IMR-90 (cell line): ENCODE measurements at regions not wholly inside any gene's neighbourhood (a gene's known extent, or its start where the extent isn't known, plus 50 kb on each side); places are given as distances from the start of the nearest gene placed in this dataset.
"Not testable (repeated sequence)": the region's sequence is repeated elsewhere in the genome, so short reads cannot be mapped to it uniquely, and the experiment has no call there.

ENCODE experiments used
- CEBPB ChIP-seq: IDR thresholded peaks from 2 replicates; pipeline ENCODE4 v1.6.1; 2012; ENCODE audit warnings: low read depth, low read length, improper control_type of control experiment
- CHD1 ChIP-seq: IDR thresholded peaks from 2 replicates; pipeline ENCODE4 v1.6.1; 2012; ENCODE audit warnings: low read depth, low read length, improper control_type of control experiment
- CTCF ChIP-seq: conservative IDR thresholded peaks from 2 replicates; pipeline ENCODE4 v1.5.1; 2012; ENCODE audit warnings: mild to moderate bottlenecking, low read depth, low read length, improper control_type of control experiment
- MAZ ChIP-seq: IDR thresholded peaks from 2 replicates; pipeline ENCODE4 v1.6.1; 2012; ENCODE audit warnings: low read depth, mild to moderate bottlenecking, low read length, improper control_type of control experiment, moderate library complexity, borderline replicate concordance
- MXI1 ChIP-seq: IDR thresholded peaks from 2 replicates; pipeline ENCODE4 v1.6.1; 2012; ENCODE audit warnings: low read depth, mild to moderate bottlenecking, low read length, moderate library complexity, borderline replicate concordance
- NFE2L2 ChIP-seq: fragments of 150-350 bp; IDR thresholded peaks from 2 replicates; pipeline ENCODE4 v1.6.1; 2016; ENCODE audit warnings: low read depth, mild to moderate bottlenecking, low read length
- POLR2A ChIP-seq: IDR thresholded peaks from 2 replicates; pipeline ENCODE4 v1.6.1; 2012; ENCODE audit warnings: mild to moderate bottlenecking, low read depth, low read length
- RAD21 ChIP-seq: IDR thresholded peaks from 2 replicates; pipeline ENCODE4 v1.6.1; 2012; ENCODE audit warnings: low read length, improper control_type of control experiment
- RFX5 ChIP-seq: IDR thresholded peaks from 2 replicates; pipeline ENCODE4 v1.8.0; 2012; ENCODE audit warnings: low read depth, mild to moderate bottlenecking, low read length, moderate library complexity
- SMC3 ChIP-seq: fragments of 150-350 bp; IDR thresholded peaks from 2 replicates; pipeline ENCODE4 v1.6.1; 2016; ENCODE audit warnings: low read depth, mild to moderate bottlenecking, antibody characterized with exemption, low read length, moderate library complexity
- TF ChIP-seq, protein P1 (sequence below): fragments of 150-350 bp; IDR thresholded peaks from 2 replicates; pipeline ENCODE4 v1.6.1; 2017; ENCODE audit warnings: mild to moderate bottlenecking, antibody characterized with exemption, low read length, low read depth

- TF ChIP-seq POLR2A, CEBPB, CTCF, RAD21, NFE2L2, CHD1, MXI1, RFX5, MAZ, SMC3: not testable (repeated sequence)
- TF ChIP-seq, protein P1, sequence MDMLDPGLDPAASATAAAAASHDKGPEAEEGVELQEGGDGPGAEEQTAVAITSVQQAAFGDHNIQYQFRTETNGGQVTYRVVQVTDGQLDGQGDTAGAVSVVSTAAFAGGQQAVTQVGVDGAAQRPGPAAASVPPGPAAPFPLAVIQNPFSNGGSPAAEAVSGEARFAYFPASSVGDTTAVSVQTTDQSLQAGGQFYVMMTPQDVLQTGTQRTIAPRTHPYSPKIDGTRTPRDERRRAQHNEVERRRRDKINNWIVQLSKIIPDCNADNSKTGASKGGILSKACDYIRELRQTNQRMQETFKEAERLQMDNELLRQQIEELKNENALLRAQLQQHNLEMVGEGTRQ, result not testable (repeated sequence)
Observed at GRCh38 chr22:10710923-10711322, 4817.1 kb upstream of the OR11H1 start.
